Mesothelial cell of epicardium (in vitro differentiated cells): ENCODE measurements at regions not wholly inside any gene's neighbourhood (a gene's known extent, or its start where the extent isn't known, plus 50 kb on each side); places are given as distances from the start of the nearest gene placed in this dataset.
"Not testable (repeated sequence)": the region's sequence is repeated elsewhere in the genome, so short reads cannot be mapped to it uniquely, and the experiment has no call there.

Experiments used
- DNase-seq, 2 experiments: peaks; one replicate each; pipeline ENCODE4 v3.0.0; 2021; ENCODE audit warnings: low spot score in 2 of 2; ENCODE audit not compliant: unreplicated experiment in 2 of 2
- H3K27ac Mint-ChIP-seq: 2 replicates; pipeline ENCODE4 v1.8.0; 2021; ENCODE audit warnings: mixed read lengths
- H3K27me3 Mint-ChIP-seq: 2 replicates; pipeline ENCODE4 v1.8.0; 2021; ENCODE audit warnings: low read depth, mixed read lengths
- H3K36me3 Mint-ChIP-seq: 2 replicates; pipeline ENCODE4 v1.8.0; 2021; ENCODE audit warnings: mixed read lengths
- H3K4me1 Mint-ChIP-seq: 2 replicates; pipeline ENCODE4 v1.8.0; 2021; ENCODE audit warnings: mixed read lengths
- H3K4me3 Mint-ChIP-seq: 2 replicates; pipeline ENCODE4 v1.8.0; 2021; ENCODE audit warnings: mild to moderate bottlenecking, moderate library complexity, mixed read lengths
- H3K9me3 Mint-ChIP-seq: 2 replicates; pipeline ENCODE4 v1.8.0; 2021; ENCODE audit warnings: mixed read lengths
- CTCF ChIP-seq: fragments of 200-600 bp; sonication (generic); IDR thresholded peaks from one replicate; pipeline ENCODE4 v1.5.0; 2021; ENCODE audit warnings: antibody characterized with exemption; ENCODE audit not compliant: unreplicated experiment

- H3K27me3 Mint-ChIP-seq, result no peaks in the 10 kb centered on the region
- H3K27ac Mint-ChIP-seq, result no peak overlapping the region
- no peak for TF ChIP-seq CTCF
- no peak for DNase-seq
- H3K4me3 Mint-ChIP-seq, result no peak overlapping the region
- H3K4me1 Mint-ChIP-seq, result no peaks in the 10 kb centered on the region
- no peaks in the 10 kb centered on the region for H3K36me3 Mint-ChIP-seq
- H3K9me3 Mint-ChIP-seq, result no peaks in the 10 kb centered on the region
Observed at GRCh38 chr18:26631135-26631534, 82.8 kb upstream of the KCTD1 start.

DNA sequence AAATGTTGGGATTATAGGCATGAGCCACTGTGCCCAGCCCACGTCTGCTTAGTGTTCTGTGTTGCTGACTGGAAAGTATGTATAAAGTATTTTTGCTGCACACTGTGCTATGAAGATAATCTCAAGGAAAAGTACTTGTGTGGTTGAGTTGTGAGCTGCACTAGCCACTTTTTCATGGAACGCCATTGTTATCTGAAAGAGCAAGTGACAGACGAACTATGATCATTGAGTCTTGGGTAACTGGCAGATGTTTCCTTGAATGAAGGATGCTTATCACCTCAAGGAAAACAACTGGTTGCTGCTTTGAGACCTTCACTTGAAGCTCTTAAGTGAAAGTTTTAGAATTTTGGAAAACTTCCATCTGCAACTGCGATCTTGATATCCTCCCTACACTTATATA, 82.2 kb upstream of the KCTD1 start:
- DNase-seq, result no peak
- H3K27me3 Mint-ChIP-seq, result no peaks in the 10 kb centered on the region
- TF ChIP-seq CTCF, result no peak
- H3K36me3 Mint-ChIP-seq, result peaks cover 2% of the 10 kb centered on the region
- peaks cover 3% of the 10 kb centered on the region for H3K9me3 Mint-ChIP-seq
- no peaks in the 10 kb centered on the region for H3K4me1 Mint-ChIP-seq
- H3K4me3 Mint-ChIP-seq, result no peak overlapping the region
- H3K27ac Mint-ChIP-seq, result no peak overlapping the region

DNA sequence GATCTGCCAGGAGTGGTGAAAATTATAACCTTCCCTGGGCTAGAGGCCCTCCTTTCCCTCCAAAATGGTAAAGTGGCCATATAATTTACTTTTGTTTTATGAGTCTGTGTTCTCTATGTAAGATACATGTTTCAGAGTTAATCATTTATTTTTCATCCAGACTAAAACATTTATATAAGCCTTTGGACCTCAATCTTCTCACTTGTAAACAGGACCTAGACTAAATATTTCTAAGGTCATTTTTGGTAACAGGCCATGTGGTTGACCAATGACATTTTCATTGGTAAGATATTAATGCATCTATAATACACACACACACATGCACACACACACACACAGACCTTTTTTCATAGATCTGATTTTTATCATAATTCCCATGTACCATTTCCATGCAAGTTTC, 79.7 kb upstream of the KCTD1 start:
- no peak for DNase-seq
- TF ChIP-seq CTCF, result no peak

GRCh38 chr18:26624443-26624842, 76.1 kb upstream of the KCTD1 start:
- Mint-ChIP-seq H3K4me3 (no peak overlapping the region), H3K36me3 (peaks cover 25% of the 10 kb centered on the region), H3K4me1 (peaks cover 3% of the 10 kb centered on the region), H3K27me3 (no peaks in the 10 kb centered on the region), H3K9me3 (peaks cover 33% of the 10 kb centered on the region), H3K27ac (no peak overlapping the region)
- no peak for TF ChIP-seq CTCF
- no peak for DNase-seq

More for the DNA sequence above, 79.7 kb upstream of the KCTD1 start:
- no peaks in the 10 kb centered on the region for H3K4me1 Mint-ChIP-seq
- peaks cover 25% of the 10 kb centered on the region for H3K9me3 Mint-ChIP-seq
- H3K27ac Mint-ChIP-seq, result no peak overlapping the region
- peaks cover 22% of the 10 kb centered on the region for H3K36me3 Mint-ChIP-seq
- no peaks in the 10 kb centered on the region for H3K27me3 Mint-ChIP-seq
- no peak overlapping the region for H3K4me3 Mint-ChIP-seq

DNA sequence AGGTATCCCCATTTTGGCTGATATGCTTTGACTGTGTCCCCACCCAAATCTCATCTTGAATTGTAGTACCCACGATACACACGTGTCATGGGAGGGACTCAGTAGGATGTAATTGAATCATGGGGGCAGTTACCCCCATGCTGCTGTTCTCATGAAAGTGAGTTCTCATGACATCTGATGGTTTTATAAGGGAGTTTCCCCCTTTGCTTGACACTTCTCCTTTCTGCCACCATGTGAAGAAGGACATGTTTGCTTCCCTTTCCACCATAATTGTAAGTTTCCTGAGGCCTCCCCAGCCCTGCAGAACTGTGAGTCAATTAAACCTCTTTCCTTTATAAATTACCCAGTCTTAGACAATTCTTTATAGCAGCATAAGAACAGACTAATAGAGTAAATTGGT, 75.0 kb upstream of the KCTD1 start:
- not testable (repeated sequence) for H3K4me1 Mint-ChIP-seq, DNase-seq, H3K4me3 Mint-ChIP-seq, H3K27me3 Mint-ChIP-seq, H3K27ac Mint-ChIP-seq
- peaks cover 25% of the 10 kb centered on the region for H3K36me3 Mint-ChIP-seq
- peaks cover 33% of the 10 kb centered on the region for H3K9me3 Mint-ChIP-seq

DNA sequence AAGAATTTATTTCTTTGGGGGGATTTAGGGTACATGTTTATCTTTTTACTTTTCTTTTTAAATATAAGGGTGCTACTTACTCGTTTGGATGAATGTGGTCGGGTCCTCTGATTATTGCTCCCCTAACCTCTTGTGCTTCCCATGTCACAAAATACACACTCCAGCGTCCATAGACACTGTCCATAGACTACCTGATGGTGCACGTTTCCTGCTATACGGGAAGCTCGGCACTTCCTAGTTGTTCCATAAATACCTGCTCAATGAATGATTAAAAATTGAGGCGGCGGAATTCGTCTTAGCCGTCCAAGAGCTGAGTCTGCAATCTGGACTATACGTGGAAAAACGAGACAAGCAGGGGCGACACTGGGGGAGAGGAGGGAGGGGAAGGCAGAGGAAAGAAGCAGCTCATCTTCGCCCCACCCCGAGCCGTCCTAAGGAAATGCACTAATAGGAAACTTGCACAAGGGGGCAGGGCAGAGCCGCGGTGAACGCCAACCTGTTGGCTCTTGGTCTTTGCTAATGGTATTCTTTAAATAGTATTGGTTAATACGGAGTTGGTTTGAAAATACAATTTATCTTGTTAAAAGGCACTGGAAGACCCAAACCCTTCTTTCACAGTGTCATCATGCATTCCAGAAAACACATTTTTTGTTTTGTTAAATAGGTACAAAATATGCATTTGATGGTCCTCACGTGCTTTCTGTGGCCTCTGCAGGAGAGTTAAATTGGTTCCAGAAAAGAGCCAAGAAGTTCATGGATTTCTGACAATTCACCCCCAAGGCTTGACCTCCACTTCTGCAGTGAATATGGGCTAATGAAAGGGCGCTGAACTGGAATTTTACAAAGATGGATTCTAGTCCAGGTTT, 73.0 kb upstream of the KCTD1 start:
- peak in 1 of 2 experiments; percentile 55 for DNase-seq
- no peak overlapping the region for H3K4me3 Mint-ChIP-seq
- H3K4me1 Mint-ChIP-seq, result peaks cover 20% of the 10 kb centered on the region
- H3K36me3 Mint-ChIP-seq, result peaks cover 25% of the 10 kb centered on the region
- H3K9me3 Mint-ChIP-seq, result peaks cover 33% of the 10 kb centered on the region
- no peaks in the 10 kb centered on the region for H3K27me3 Mint-ChIP-seq
- peak; percentile 54 for TF ChIP-seq CTCF
- no peak overlapping the region for H3K27ac Mint-ChIP-seq
